GM10266 (cell line): ENCODE measurements at regions not wholly inside any gene's neighbourhood (a gene's known extent, or its start where the extent isn't known, plus 50 kb on each side); places are given as distances from the start of the nearest gene placed in this dataset.

Source experiments
- DNase-seq: peaks from one replicate; pipeline ENCODE4 v3.0.0; 2012; ENCODE audit errors: extremely low spot score
- TF ChIP-seq, protein P1 (sequence below): IDR thresholded peaks from 2 replicates; pipeline ENCODE4 v1.5.1; 2012; ENCODE audit warnings: mild to moderate bottlenecking, low read depth; ENCODE audit not compliant: control insufficient read depth, insufficient read depth; ENCODE audit errors: missing control alignments

DNA sequence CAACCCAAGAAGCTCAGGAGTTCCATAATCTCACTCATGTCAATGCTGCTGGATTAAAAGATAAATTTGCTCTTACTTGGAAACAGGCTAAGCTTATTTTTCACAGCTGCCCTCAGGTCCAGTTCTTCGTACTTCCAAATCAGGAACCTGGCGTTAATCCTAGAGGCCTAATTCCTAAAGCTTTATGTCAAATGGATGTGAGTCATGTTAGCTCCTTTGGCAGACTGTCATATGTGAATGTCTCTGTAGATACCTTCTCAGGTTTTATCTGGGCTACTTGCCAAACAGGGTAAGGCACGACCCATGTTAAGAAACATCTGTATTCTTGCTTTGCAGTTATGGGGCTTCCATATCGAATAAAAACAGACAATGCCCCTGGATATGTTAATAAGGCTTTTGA lies 504.6 kb downstream of the ALG10 start:
- TF ChIP-seq, protein P1, sequence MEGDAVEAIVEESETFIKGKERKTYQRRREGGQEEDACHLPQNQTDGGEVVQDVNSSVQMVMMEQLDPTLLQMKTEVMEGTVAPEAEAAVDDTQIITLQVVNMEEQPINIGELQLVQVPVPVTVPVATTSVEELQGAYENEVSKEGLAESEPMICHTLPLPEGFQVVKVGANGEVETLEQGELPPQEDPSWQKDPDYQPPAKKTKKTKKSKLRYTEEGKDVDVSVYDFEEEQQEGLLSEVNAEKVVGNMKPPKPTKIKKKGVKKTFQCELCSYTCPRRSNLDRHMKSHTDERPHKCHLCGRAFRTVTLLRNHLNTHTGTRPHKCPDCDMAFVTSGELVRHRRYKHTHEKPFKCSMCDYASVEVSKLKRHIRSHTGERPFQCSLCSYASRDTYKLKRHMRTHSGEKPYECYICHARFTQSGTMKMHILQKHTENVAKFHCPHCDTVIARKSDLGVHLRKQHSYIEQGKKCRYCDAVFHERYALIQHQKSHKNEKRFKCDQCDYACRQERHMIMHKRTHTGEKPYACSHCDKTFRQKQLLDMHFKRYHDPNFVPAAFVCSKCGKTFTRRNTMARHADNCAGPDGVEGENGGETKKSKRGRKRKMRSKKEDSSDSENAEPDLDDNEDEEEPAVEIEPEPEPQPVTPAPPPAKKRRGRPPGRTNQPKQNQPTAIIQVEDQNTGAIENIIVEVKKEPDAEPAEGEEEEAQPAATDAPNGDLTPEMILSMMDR: no peak

DNA sequence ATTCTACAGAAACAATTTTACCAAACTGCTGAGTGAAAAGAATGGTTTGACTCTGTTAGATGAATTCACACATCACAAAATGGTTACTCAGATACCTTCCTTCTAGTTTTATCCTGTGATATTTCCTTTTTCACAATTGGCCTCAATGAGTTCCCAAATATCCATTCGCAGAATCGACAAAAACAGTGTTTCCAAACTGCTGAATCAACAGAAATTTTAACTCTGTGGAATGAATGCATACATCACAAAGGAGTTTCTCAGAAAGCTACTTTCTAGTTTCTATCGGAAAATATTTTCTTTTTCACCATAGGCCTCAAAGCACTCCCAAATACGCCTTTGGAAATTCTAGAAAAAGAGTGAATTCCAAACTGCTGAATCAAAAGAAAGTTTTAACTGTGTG lies 525.0 kb downstream of the ALG10 start:
- TF ChIP-seq, protein P1: no peak
- no peak for DNase-seq

More for the DNA sequence above, 504.6 kb downstream of the ALG10 start:
- no peak for DNase-seq

DNA sequence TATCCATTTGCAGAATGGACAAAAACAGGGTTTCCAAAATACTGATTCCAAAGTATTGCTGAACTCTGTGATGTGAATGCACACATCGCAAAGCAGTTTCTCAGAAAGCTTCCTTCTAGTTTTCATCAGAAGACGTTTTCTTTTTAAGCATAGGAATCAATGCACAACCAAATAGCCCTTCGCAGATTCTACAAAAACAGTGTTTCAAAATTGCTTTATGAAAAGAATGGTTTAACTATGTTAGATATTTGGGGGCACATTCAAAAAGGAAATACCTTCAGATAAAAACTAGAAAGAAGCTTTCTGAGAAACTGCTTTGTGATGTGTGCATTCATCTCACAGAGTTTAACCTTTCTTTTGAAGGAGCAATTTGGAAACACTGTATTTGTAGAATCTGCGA lies 569.7 kb downstream of the ALG10 start:
- TF ChIP-seq, protein P1: no peak
- DNase-seq: no peak

GRCh38 chr12:34595749-34596733 lies 573.7 kb downstream of the ALG10 start:
- DNase-seq: no peak
- TF ChIP-seq, protein P1: no peak

- DNase-seq: no peak
- TF ChIP-seq, protein P1: no peak
These were observed 575.5 kb downstream of the ALG10 start for GRCh38 chr12:34597548-34598351.

- TF ChIP-seq, protein P1: no peak
- DNase-seq: peak; percentile 1
These were observed 576.1 kb downstream of the ALG10 start for GRCh38 chr12:34598352-34598827.
